Ishikawa (cell line): ENCODE measurements at regions not wholly inside any gene's neighbourhood (a gene's known extent, or its start where the extent isn't known, plus 50 kb on each side); places are given as distances from the start of the nearest gene placed in this dataset.

Source experiments
- CEBPB ChIP-seq: IDR thresholded peaks from 2 replicates; pipeline ENCODE4 v1.6.1; 2012
- CREB1 ChIP-seq: IDR thresholded peaks from 2 replicates; pipeline ENCODE4 v1.6.1; 2012; ENCODE audit warnings: low read depth
- EGR1 ChIP-seq: IDR thresholded peaks from 2 replicates; pipeline ENCODE4 v1.6.1; 2012
- EP300 ChIP-seq: IDR thresholded peaks from 2 replicates; pipeline ENCODE4 v1.6.1; 2012; ENCODE audit warnings: borderline replicate concordance
- FOXM1 ChIP-seq: IDR thresholded peaks from 2 replicates; pipeline ENCODE4 v1.6.1; 2012; ENCODE audit warnings: low read depth, borderline replicate concordance
- NFIC ChIP-seq: IDR thresholded peaks from 2 replicates; pipeline ENCODE4 v1.6.1; 2012
- RAD21 ChIP-seq: IDR thresholded peaks from 2 replicates; pipeline ENCODE4 v1.6.1; 2012; ENCODE audit warnings: low read depth
- REST ChIP-seq: IDR thresholded peaks from 2 replicates; pipeline ENCODE4 v1.6.1; 2012; ENCODE audit warnings: low read depth, mild to moderate bottlenecking
- TAF1 ChIP-seq: IDR thresholded peaks from 2 replicates; pipeline ENCODE4 v1.6.1; 2012; ENCODE audit warnings: low read depth, mild to moderate bottlenecking
- TCF12 ChIP-seq: IDR thresholded peaks from 2 replicates; pipeline ENCODE4 v1.6.1; 2012; ENCODE audit warnings: low read depth
- TEAD4 ChIP-seq: IDR thresholded peaks from 2 replicates; pipeline ENCODE4 v1.6.1; 2012
- YY1 ChIP-seq: IDR thresholded peaks from 2 replicates; pipeline ENCODE4 v1.6.1; 2012; ENCODE audit warnings: low read depth
- ZBTB7A ChIP-seq: IDR thresholded peaks from 2 replicates; pipeline ENCODE4 v1.6.1; 2012; ENCODE audit warnings: low read depth
- TF ChIP-seq, protein P1 (sequence below): IDR thresholded peaks from 2 replicates; pipeline ENCODE4 v1.6.1; 2012
- TF ChIP-seq, protein P2 (sequence below): IDR thresholded peaks from 2 replicates; pipeline ENCODE4 v1.6.1; 2012

DNA sequence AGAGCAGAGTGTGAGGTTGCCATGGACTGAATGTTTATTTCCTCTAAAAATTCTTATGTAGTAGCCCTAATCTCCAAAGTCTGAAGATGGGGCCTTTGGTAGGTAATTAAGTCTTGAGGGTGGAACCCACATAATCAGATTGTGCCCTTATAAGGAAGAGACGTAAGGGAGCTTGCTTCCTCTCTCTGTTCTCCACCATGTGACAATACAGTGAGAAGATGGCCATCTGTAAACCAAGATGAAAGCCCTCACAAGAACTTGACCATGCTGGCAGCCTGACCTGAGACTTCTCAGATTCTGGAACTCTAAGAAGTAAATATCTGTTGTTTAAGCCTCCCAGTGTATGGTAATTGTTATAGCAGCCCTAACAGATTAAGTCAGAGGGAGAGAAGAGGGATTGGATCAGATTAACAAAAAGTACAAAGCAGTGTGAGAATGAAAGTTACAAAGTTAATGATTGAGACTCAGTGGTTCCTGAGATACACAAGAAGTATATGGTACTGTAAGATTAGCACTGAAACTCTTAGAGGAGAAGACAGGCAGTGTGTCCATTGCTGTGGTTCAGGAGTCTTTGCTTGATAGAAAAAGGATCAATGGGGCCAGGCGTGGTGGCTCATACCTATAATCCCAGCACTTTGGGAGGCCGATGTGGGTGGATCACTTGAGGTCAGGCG lies 82.5 kb upstream of the GC start:
- no peak for TF ChIP-seq EP300
- TF ChIP-seq, protein P1, sequence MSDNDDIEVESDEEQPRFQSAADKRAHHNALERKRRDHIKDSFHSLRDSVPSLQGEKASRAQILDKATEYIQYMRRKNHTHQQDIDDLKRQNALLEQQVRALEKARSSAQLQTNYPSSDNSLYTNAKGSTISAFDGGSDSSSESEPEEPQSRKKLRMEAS: no peak
- TF ChIP-seq TCF12: no peak
- no peak for TF ChIP-seq TAF1
- TF ChIP-seq CEBPB: no peak
- TF ChIP-seq TEAD4: no peak
- no peak for TF ChIP-seq REST
- no peak for TF ChIP-seq NFIC
- TF ChIP-seq EGR1: no peak
- TF ChIP-seq, protein P2, sequence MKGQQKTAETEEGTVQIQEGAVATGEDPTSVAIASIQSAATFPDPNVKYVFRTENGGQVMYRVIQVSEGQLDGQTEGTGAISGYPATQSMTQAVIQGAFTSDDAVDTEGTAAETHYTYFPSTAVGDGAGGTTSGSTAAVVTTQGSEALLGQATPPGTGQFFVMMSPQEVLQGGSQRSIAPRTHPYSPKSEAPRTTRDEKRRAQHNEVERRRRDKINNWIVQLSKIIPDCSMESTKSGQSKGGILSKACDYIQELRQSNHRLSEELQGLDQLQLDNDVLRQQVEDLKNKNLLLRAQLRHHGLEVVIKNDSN: no peak

DNA sequence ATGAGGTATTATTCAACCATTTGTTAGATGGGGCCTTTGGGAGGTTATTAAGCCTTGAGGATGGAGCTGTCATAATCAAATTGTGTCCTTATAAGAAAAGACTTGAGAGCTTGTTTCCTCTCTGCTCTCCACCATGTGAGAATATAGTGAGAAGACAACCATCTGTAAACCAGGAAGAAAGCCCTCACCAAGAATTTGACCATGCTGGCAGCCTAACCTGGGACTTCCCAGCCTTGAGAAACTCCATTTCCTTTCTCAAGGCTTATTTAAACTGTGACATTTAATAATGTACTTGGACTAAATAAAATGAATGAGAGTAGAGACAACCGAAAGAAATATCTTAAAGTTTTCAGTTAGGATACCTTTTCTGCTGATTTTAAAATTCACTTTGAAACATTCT lies 83.7 kb upstream of the GC start:
- TF ChIP-seq NFIC (no peak), FOXM1 (no peak), REST (no peak), RAD21 (no peak), EGR1 (no peak)
- TF ChIP-seq, protein P2: no peak

DNA sequence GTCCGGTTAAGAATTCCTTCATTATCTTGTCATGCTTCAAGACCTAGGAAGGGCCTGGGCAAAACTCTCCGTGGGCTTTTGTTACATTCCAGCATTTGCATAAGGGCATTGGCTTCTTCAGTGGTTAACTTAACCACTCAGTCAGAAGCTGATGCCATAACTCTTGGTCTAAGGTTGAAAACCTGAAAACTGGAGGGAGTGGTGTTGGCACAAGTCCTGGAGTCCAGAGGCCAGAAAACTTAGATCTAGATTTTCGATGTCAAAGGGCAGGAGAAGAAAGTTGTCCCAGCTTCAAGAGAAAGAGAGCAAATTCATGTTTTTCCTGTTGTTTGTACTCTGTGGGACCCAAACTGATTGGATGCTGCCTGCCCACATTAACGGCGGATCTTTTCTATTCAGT lies 86.6 kb upstream of the GC start:
- no peak for TF ChIP-seq CEBPB
- TF ChIP-seq CREB1: no peak
- no peak for TF ChIP-seq NFIC
- TF ChIP-seq, protein P2: no peak
- no peak for TF ChIP-seq FOXM1
- no peak for TF ChIP-seq YY1
- TF ChIP-seq REST: no peak
- TF ChIP-seq TCF12: no peak
- no peak for TF ChIP-seq RAD21
- no peak for TF ChIP-seq TAF1
- no peak for TF ChIP-seq EGR1
- TF ChIP-seq, protein P1: no peak

GRCh38 chr4:71872221-71872620 lies 88.3 kb upstream of the GC start:
- TF ChIP-seq RAD21 (no peak), TAF1 (no peak), CEBPB (no peak), EP300 (no peak), ZBTB7A (no peak)

- TF ChIP-seq FOXM1: no peak
- TF ChIP-seq REST: no peak
- TF ChIP-seq, protein P2: no peak
- no peak for TF ChIP-seq EP300
- TF ChIP-seq NFIC: no peak
Observed at GRCh38 chr4:71872767-71873415, 89.0 kb upstream of the GC start.
